Breast epithelium (tissue), 3 donors: ENCODE measurements at regions not wholly inside any gene's neighbourhood (a gene's known extent, or its start where the extent isn't known, plus 50 kb on each side); places are given as distances from the start of the nearest gene placed in this dataset.

Experiments
- CTCF ChIP-seq, 3 donors: fragments of 450-650 bp; IDR thresholded peaks; one replicate each; pipeline ENCODE4 v1.5.1; 2016 to 2017; ENCODE audit warnings: antibody characterized with exemption in 3 of 3, mild to moderate bottlenecking in 3 of 3, moderate library complexity in 3 of 3
- POLR2A ChIP-seq: fragments of 450-650 bp; IDR thresholded peaks from one replicate; pipeline ENCODE4 v1.6.1; 2016; ENCODE audit warnings: antibody characterized with exemption, mild to moderate bottlenecking, moderate library complexity

- no peak for TF ChIP-seq POLR2A
- TF ChIP-seq CTCF (IDR thresholded peaks at IDR 0.05): no peak
Observed at GRCh38 chr16:85307552-85308364, 195.5 kb upstream of the CIBAR2 start.
